OCI-LY1 (cell line): ENCODE measurements at regions not wholly inside any gene's neighbourhood (a gene's known extent, or its start where the extent isn't known, plus 50 kb on each side); places are given as distances from the start of the nearest gene placed in this dataset.

Source experiments
- H2AFZ ChIP-seq: fragments of 200-600 bp; sonication (generic), shearing (Covaris generic); 2 replicates; pipeline ENCODE4 v1.6.0; 2014; ENCODE audit warnings: antibody characterized with exemption, mild to moderate bottlenecking, low read length
- H3F3A ChIP-seq: fragments of 200-600 bp; sonication (generic), shearing (Covaris generic); 2 replicates; pipeline ENCODE4 v1.6.0; 2014; ENCODE audit warnings: mild to moderate bottlenecking, antibody characterized with exemption, low read length, moderate library complexity; ENCODE audit not compliant: insufficient read depth
- H3K27ac ChIP-seq: fragments of 200-600 bp; sonication (generic); 2 replicates; pipeline ENCODE4 v1.5.1; 2014; ENCODE audit warnings: low read length, mixed run types, mild to moderate bottlenecking, low read depth; ENCODE audit not compliant: poor library complexity, severe bottlenecking
- H3K27me3 ChIP-seq: fragments of 200-600 bp; sonication (generic); 2 replicates; pipeline ENCODE4 v1.6.0; 2014; ENCODE audit warnings: antibody characterized with exemption, mild to moderate bottlenecking, low read length, moderate library complexity; ENCODE audit not compliant: insufficient read depth
- H3K36me3 ChIP-seq: fragments of 200-600 bp; sonication (generic); 2 replicates; pipeline ENCODE4 v1.6.1; 2014; ENCODE audit warnings: mild to moderate bottlenecking, antibody characterized with exemption, low read length, moderate library complexity, mixed read lengths; ENCODE audit not compliant: insufficient read depth
- H3K4me1 ChIP-seq: fragments of 200-600 bp; sonication (generic); 2 replicates; pipeline ENCODE4 v1.5.1; 2014; ENCODE audit warnings: mild to moderate bottlenecking, low read length, moderate library complexity; ENCODE audit not compliant: insufficient read depth, severe bottlenecking
- H3K4me2 ChIP-seq: fragments of 200-600 bp; sonication (generic), shearing (Covaris generic); 2 replicates; pipeline ENCODE4 v1.6.1; 2014; ENCODE audit warnings: low read length
- H3K4me3 ChIP-seq: fragments of 200-600 bp; sonication (generic); 2 replicates; pipeline ENCODE4 v1.5.1; 2014; ENCODE audit warnings: low read length, low read depth, mild to moderate bottlenecking, mixed read lengths; ENCODE audit not compliant: poor library complexity, severe bottlenecking
- H3K79me2 ChIP-seq: fragments of 200-600 bp; shearing (Covaris generic); 2 replicates; pipeline ENCODE4 v1.6.1; 2016; ENCODE audit warnings: mixed run types, low read length, mixed read lengths; ENCODE audit not compliant: insufficient read depth
- H3K9ac ChIP-seq: fragments of 200-600 bp; sonication (generic), shearing (Covaris generic); 2 replicates; pipeline ENCODE4 v1.6.1; 2014; ENCODE audit warnings: mild to moderate bottlenecking, low read length, mixed read lengths
- H3K9me2 ChIP-seq: fragments of 200-600 bp; sonication (generic), shearing (Covaris generic); 2 replicates; pipeline ENCODE4 v1.6.1; 2014; ENCODE audit warnings: low read depth, mild to moderate bottlenecking, low read length, mixed read lengths
- H3K9me3 ChIP-seq: fragments of 200-600 bp; shearing (Covaris generic); 2 replicates; pipeline ENCODE4 v1.6.1; 2014; ENCODE audit warnings: low read length, mixed read lengths
- H4K20me1 ChIP-seq: fragments of 200-600 bp; sonication (generic), shearing (Covaris generic); 2 replicates; pipeline ENCODE4 v1.6.0; 2016; ENCODE audit warnings: mild to moderate bottlenecking, low read length; ENCODE audit not compliant: insufficient read depth
- EZH2 ChIP-seq: fragments of 200-600 bp; sonication (generic), shearing (Covaris generic); IDR thresholded peaks from 2 replicates; pipeline ENCODE4 v1.8.0; 2017; ENCODE audit warnings: borderline replicate concordance, mixed run types, mild to moderate bottlenecking, antibody characterized with exemption, low read length, moderate library complexity, mixed read lengths
- TF ChIP-seq, protein P1 (sequence below): fragments of 200-600 bp; sonication (generic), shearing (Covaris generic); IDR thresholded peaks from 2 replicates; pipeline ENCODE4 v1.5.1; 2017; ENCODE audit warnings: mild to moderate bottlenecking, antibody characterized with exemption, low read length, moderate library complexity, mixed read lengths

DNA sequence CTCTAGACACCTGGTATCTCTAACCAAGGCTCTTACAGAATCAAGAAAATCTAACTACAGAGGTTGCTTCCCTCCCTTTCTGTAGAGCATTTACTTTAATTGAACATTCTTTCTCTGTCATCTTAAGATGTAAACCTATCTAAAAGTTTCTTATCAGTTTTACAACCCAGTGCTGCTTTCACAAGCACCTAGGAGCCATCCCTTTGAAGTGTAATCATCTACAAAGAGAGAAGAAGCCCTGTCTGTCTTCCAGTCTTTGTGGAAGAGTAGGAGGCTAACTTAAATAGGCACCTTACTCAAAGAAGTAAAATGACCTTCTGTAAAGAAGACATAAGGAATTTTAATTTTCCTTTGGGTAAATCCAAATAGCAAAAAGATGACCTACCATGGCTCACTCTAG lies 763.9 kb upstream of the LRFN5 start:
- Histone ChIP-seq H3K36me3 (no peaks in the 10 kb centered on the region), H3K27me3 (no peaks in the 10 kb centered on the region), H4K20me1 (no peaks in the 10 kb centered on the region), H3K9ac (no peak overlapping the region), H3K79me2 (no peaks in the 10 kb centered on the region), H3K9me2 (no peaks in the 10 kb centered on the region), H3F3A (no peaks in the 10 kb centered on the region), H3K27ac (no peak overlapping the region), H3K9me3 (no peaks in the 10 kb centered on the region), H2AFZ (no peak overlapping the region), H3K4me3 (no peak overlapping the region), H3K4me2 (no peak overlapping the region), H3K4me1 (no peaks in the 10 kb centered on the region)
- no peak for TF ChIP-seq EZH2
- TF ChIP-seq, protein P1, sequence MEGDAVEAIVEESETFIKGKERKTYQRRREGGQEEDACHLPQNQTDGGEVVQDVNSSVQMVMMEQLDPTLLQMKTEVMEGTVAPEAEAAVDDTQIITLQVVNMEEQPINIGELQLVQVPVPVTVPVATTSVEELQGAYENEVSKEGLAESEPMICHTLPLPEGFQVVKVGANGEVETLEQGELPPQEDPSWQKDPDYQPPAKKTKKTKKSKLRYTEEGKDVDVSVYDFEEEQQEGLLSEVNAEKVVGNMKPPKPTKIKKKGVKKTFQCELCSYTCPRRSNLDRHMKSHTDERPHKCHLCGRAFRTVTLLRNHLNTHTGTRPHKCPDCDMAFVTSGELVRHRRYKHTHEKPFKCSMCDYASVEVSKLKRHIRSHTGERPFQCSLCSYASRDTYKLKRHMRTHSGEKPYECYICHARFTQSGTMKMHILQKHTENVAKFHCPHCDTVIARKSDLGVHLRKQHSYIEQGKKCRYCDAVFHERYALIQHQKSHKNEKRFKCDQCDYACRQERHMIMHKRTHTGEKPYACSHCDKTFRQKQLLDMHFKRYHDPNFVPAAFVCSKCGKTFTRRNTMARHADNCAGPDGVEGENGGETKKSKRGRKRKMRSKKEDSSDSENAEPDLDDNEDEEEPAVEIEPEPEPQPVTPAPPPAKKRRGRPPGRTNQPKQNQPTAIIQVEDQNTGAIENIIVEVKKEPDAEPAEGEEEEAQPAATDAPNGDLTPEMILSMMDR, result no peak

DNA sequence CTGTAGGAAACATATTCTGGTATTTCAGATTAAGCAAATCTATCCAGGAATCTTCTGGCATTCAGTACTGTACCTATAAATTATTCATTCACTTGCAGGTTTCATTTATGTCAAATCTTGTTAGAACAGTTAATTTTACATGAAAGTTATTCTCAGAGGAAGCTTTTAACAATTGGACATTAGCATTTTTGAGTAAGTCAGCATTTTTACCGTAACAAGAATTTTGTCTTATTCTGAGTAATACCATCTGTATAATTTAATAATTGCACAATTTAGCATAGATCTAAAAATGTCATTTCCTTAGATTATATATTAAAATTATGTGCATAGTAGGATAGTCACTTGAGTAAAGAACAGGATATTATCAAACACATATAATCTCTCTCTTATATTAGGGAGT lies 764.8 kb upstream of the LRFN5 start:
- Histone ChIP-seq H2AFZ (no peak overlapping the region), H3K27me3 (no peaks in the 10 kb centered on the region), H3K9ac (no peak overlapping the region), H3K4me2 (no peak overlapping the region), H3K9me2 (no peaks in the 10 kb centered on the region), H3K36me3 (no peaks in the 10 kb centered on the region), H3K4me1 (no peaks in the 10 kb centered on the region), H4K20me1 (no peaks in the 10 kb centered on the region), H3K27ac (no peak overlapping the region), H3K4me3 (no peak overlapping the region), H3F3A (no peaks in the 10 kb centered on the region), H3K79me2 (no peaks in the 10 kb centered on the region), H3K9me3 (no peaks in the 10 kb centered on the region)
- TF ChIP-seq, protein P1, result no peak
- no peak for TF ChIP-seq EZH2

DNA sequence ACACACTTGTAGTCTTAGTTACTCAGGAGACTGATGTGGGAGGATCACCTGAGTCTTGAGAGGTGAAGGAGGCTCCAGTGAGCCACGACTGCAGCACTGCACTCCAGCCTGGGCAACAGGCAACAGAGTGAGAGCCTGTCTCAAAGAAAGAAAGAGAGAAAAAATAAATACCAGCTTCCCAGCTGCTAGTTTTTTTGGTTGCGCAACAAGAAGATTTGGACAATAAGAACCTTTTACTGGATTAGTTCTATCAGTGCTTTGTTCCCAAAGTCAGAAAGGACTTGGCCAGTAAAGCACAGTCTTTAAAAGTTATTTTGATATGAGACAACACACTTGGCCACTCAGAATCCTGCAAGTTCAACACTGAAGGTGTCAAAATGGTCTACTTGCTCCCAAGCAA lies 768.1 kb upstream of the LRFN5 start:
- Histone ChIP-seq H3K4me3 (no peak overlapping the region), H3K79me2 (no peaks in the 10 kb centered on the region), H3K4me1 (no peaks in the 10 kb centered on the region), H3F3A (no peaks in the 10 kb centered on the region), H4K20me1 (no peaks in the 10 kb centered on the region), H2AFZ (no peak overlapping the region), H3K4me2 (no peak overlapping the region), H3K27me3 (no peaks in the 10 kb centered on the region), H3K36me3 (no peaks in the 10 kb centered on the region), H3K9ac (no peak overlapping the region), H3K27ac (no peak overlapping the region), H3K9me3 (0 out of 2 replicates have a peak, but pooled peaks cover 3% of the 10 kb centered on the region), H3K9me2 (no peaks in the 10 kb centered on the region)
- TF ChIP-seq, protein P1, result no peak
- TF ChIP-seq EZH2, result no peak
